Colonic mucosa (tissue), 4 donors: ENCODE measurements at regions not wholly inside any gene's neighbourhood (a gene's known extent, or its start where the extent isn't known, plus 50 kb on each side); places are given as distances from the start of the nearest gene placed in this dataset.

Source experiments
- DNase-seq: peaks from one replicate; pipeline ENCODE4 v3.0.0-alpha.2; 2020
- H3K27ac ChIP-seq: fragments of 200-600 bp; one replicate; pipeline ENCODE4 v1.8.0; 2021
- H3K27me3 ChIP-seq: fragments of 200-600 bp; one replicate; pipeline ENCODE4 v1.8.0; 2021
- H3K36me3 ChIP-seq: fragments of 200-600 bp; one replicate; pipeline ENCODE4 v1.8.0; 2021
- H3K4me1 ChIP-seq: fragments of 200-600 bp; one replicate; pipeline ENCODE4 v1.8.0; 2021; ENCODE audit warnings: mild to moderate bottlenecking
- H3K4me3 ChIP-seq: fragments of 200-600 bp; one replicate; pipeline ENCODE4 v1.8.0; 2021
- H3K9ac ChIP-seq, 2 donors: one replicate each; pipeline ENCODE4 v1.7.0; 2013; ENCODE audit warnings: control low read depth in 2 of 2, low read depth in 2 of 2, low read length in 2 of 2
- H3K9me3 ChIP-seq: fragments of 200-600 bp; one replicate; pipeline ENCODE4 v1.8.0; 2021
- intact Hi-C: fragments of 100-400 bp; cut with DNase I; formaldehyde crosslinking; loops from one replicate; pipeline ENCODE4 v1.14.1; 2022
- TF ChIP-seq, protein P1 (sequence below): fragments of 200-600 bp; IDR thresholded peaks from one replicate; pipeline ENCODE4 v1.8.0; 2022; ENCODE audit warnings: antibody characterized with exemption, mild to moderate bottlenecking
- donor health status: healthy.
- donor health status: DM: no; HTN: no; CAD: no.
- donor health status: DM: no; HTN: no; CAD: no.

DNA sequence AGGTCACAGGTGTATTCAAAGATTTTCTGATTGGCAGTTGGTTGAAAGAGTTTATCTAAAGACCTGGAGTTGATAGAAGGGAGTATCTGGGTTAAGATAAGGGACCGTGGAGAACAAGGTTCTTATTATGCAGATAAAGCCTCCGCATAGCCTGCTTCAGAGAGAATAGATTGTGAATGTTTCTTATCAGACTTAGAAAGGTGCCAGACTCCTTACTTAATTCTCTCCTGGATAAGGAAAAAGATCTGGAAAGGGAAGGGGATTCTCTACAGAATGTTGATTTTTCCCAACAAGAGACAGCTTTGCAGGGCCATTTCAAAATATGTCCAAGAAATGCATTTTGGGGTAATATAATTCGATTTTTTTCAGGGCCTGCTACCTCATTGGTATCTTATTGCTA is 341.3 kb upstream of the RARB start:
- TF ChIP-seq, protein P1, sequence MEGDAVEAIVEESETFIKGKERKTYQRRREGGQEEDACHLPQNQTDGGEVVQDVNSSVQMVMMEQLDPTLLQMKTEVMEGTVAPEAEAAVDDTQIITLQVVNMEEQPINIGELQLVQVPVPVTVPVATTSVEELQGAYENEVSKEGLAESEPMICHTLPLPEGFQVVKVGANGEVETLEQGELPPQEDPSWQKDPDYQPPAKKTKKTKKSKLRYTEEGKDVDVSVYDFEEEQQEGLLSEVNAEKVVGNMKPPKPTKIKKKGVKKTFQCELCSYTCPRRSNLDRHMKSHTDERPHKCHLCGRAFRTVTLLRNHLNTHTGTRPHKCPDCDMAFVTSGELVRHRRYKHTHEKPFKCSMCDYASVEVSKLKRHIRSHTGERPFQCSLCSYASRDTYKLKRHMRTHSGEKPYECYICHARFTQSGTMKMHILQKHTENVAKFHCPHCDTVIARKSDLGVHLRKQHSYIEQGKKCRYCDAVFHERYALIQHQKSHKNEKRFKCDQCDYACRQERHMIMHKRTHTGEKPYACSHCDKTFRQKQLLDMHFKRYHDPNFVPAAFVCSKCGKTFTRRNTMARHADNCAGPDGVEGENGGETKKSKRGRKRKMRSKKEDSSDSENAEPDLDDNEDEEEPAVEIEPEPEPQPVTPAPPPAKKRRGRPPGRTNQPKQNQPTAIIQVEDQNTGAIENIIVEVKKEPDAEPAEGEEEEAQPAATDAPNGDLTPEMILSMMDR: no peak
- no peak overlapping the region for H3K27ac ChIP-seq
- no peak for DNase-seq
- H3K27me3 ChIP-seq: no peaks in the 10 kb centered on the region
- H3K36me3 ChIP-seq: no peaks in the 10 kb centered on the region
- no peaks in the 10 kb centered on the region for H3K9me3 ChIP-seq
- intact Hi-C loops: no loop called here
- no peaks in the 10 kb centered on the region for H3K4me1 ChIP-seq
- no peak overlapping the region for H3K9ac ChIP-seq
- H3K4me3 ChIP-seq: no peak overlapping the region

DNA sequence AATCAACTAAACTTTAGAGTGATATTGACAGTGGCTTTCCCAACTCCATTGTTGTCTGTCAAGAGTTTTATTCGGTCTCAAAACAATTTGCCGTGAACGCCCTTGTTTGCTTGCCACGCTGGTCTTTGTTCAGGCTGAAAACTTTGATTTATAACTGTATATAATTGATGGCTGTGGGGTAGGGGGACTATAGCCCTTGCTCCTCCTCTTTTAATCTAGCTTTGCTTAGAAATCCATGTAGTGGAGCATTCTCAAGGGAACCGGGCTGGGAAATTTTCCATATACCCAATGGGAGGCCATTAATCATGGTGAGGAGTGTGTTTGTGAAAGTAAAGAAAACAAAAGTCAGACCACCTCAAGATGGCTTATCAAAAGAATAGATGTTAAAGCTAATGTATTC is 339.8 kb upstream of the RARB start:
- H3K4me3 ChIP-seq: no peak overlapping the region
- TF ChIP-seq, protein P1: no peak
- no peaks in the 10 kb centered on the region for H3K4me1 ChIP-seq
- intact Hi-C loops: no loop called here
- no peaks in the 10 kb centered on the region for H3K9me3 ChIP-seq
- no peaks in the 10 kb centered on the region for H3K27me3 ChIP-seq
- no peak overlapping the region for H3K27ac ChIP-seq
- DNase-seq: no peak
- no peak overlapping the region for H3K9ac ChIP-seq
- H3K36me3 ChIP-seq: no peaks in the 10 kb centered on the region

DNA sequence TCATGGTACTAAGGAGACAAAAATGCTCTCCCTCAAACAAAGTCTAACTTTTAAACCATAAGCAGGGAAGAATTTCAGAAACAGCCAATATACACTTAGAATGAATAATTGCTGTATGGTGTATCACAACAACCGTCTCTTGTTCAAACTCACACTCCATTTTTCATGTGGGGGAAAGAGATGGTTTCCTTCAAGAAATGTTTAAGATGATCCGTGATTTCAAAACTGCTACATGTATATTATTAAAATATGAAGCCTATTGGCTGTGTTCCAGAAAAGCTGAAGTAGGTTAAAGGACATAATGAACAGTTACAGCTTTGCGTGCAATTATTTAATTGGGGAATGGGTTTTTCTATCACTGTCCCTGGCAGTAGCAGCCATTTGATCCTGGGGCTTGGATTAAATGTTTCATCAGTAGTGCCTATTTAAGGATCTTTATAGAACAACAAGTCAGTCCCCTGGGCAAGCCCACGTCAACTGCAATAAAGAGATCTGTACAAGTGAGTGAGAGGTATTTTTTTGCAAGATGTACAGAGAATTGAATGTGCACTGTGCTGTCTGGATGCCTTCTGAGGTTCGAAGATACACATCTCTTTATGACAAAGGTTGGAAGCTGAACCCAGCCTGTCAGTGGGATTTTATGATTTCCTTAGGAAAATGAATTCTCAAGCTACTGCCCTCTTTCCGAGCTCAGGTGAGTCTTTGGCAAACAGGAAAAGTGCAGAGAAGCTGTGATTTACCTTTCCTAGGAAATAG is 337.2 kb upstream of the RARB start:
- no peak overlapping the region for H3K27ac ChIP-seq
- no peak overlapping the region for H3K9ac ChIP-seq
- TF ChIP-seq, protein P1: no peak
- H3K4me1 ChIP-seq: no peaks in the 10 kb centered on the region
- no peak for DNase-seq
- intact Hi-C loops: no loop called here
- H3K27me3 ChIP-seq: no peaks in the 10 kb centered on the region
- H3K9me3 ChIP-seq: no peaks in the 10 kb centered on the region
- H3K36me3 ChIP-seq: no peaks in the 10 kb centered on the region
- no peak overlapping the region for H3K4me3 ChIP-seq

DNA sequence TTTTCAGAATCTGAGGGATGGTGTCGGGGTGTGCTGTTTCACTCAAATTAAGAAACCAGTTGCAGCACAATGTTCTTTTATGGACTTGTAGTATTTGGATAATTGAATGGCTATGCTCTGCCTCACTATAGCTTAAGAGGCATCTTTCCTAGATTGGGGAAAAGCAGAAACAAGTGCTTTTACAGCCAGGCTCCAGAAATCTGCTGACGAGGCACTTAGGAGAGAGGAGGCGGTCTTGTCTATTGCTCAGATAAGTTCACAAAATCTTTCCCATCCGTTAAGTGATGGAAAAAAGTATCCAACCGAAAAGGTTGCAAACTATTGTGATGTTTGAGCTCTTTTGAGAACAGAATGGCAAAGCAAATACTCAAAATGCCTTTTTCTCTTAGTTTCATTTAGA is 336.1 kb upstream of the RARB start:
- no peaks in the 10 kb centered on the region for H3K9me3 ChIP-seq
- no peak for DNase-seq
- H3K36me3 ChIP-seq: no peaks in the 10 kb centered on the region
- H3K4me3 ChIP-seq: no peak overlapping the region
- H3K27ac ChIP-seq: no peak overlapping the region
- no peaks in the 10 kb centered on the region for H3K4me1 ChIP-seq
- H3K9ac ChIP-seq: no peak overlapping the region
- H3K27me3 ChIP-seq: no peaks in the 10 kb centered on the region
- TF ChIP-seq, protein P1: no peak
- intact Hi-C loops: no loop called here

DNA sequence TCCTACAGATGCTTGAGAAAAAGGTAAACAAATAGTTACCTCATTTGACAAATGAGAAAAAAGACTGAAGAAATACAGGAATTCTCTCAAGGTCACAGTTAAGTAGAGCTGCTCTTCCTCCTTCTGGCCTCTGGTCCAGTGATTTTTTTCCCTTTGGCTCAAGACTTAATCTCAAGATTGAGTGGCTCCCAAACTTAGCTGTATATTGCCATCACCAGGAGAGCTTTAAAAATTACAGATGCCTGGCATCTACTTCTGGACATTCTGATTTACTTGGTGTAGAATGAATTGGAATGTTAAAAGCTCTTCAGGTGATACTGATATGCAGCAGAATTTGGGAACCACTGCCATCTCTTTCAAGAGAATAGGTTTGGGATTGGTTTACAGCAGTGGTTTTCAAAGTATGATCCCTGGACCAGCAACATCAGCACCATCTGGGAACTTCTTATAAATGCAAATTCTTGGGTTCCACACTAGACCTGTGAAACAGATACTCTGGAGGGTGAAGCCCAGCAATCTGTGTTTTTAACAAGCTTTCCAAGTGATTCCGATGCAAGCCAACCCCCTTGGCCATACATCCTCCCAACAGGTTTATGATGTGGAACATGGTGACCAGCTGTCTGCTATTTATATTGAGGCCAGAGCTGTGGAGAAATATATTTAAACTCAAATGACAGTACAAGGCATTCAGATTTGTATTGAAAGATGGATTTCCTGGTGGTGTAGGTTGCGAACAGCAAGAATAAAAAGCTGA is 333.0 kb upstream of the RARB start:
- Histone ChIP-seq H3K27me3 (no peaks in the 10 kb centered on the region), H3K9ac (no peak overlapping the region), H3K27ac (no peak overlapping the region), H3K4me3 (no peak overlapping the region), H3K36me3 (no peaks in the 10 kb centered on the region), H3K9me3 (no peaks in the 10 kb centered on the region), H3K4me1 (no peaks in the 10 kb centered on the region)
- TF ChIP-seq, protein P1: no peak
- no peak for DNase-seq
- intact Hi-C loops: no loop called here
